PC-3 (cell line): ENCODE measurements at regions not wholly inside any gene's neighbourhood (a gene's known extent, or its start where the extent isn't known, plus 50 kb on each side); places are given as distances from the start of the nearest gene placed in this dataset.

ENCODE experiments used
- ATAC-seq: fragments of 200-7000 bp; cut with Tn5 transposase; 2 replicates; pipeline ENCODE4 v1.9.1; 2020; ENCODE audit warnings: mild to moderate bottlenecking, moderate library complexity
- BruUV-seq: library from RNA; stranded (reverse); fragments of 400-500 nt; replicated peaks from 2 replicates; lab custom pipeline; 2021; lab: Mats Ljungman, UMichigan
- CTCF ChIA-PET: fragments of 300-600 bp; sonication (Branson Sonifier 250); formaldehyde crosslinking; loops from one replicate; lab custom pipeline; 2022; ENCODE audit warnings: antibody characterized with exemption; lab: Charles Lee
- POLR2A ChIA-PET: fragments of 300-600 bp; sonication (Branson Sonifier 250); formaldehyde crosslinking; loops from one replicate; lab custom pipeline; 2022; ENCODE audit warnings: antibody characterized with exemption; ENCODE audit not compliant: unreplicated experiment; lab: Charles Lee
- DNase-seq: peaks from one replicate; pipeline ENCODE4 v3.0.0-alpha.2; 2015
- H2AFZ ChIP-seq: fragments of 300-600 bp; sonication (generic); 2 replicates; pipeline ENCODE4 v1.6.0; 2016; ENCODE audit warnings: antibody characterized with exemption, low read length
- H3F3A ChIP-seq: fragments of 300-600 bp; sonication (generic); one replicate; pipeline ENCODE4 v1.6.0; 2017; ENCODE audit warnings: antibody characterized with exemption, low read length, control low read depth, mild to moderate bottlenecking; ENCODE audit not compliant: unreplicated experiment
- H3K27ac ChIP-seq: fragments of 300-600 bp; sonication (generic); 2 replicates; pipeline ENCODE4 v1.5.1; 2016; ENCODE audit warnings: mild to moderate bottlenecking, low read length
- H3K27me3 ChIP-seq: fragments of 300-600 bp; sonication (generic); 2 replicates; pipeline ENCODE4 v1.6.1; 2016; ENCODE audit warnings: low read length, mixed read lengths
- H3K36me3 ChIP-seq: fragments of 300-600 bp; sonication (generic); 2 replicates; pipeline ENCODE4 v1.6.1; 2016; ENCODE audit warnings: low read depth, mixed run types, low read length, mixed read lengths
- H3K4me1 ChIP-seq: fragments of 300-600 bp; sonication (generic); 2 replicates; pipeline ENCODE4 v1.5.1; 2016; ENCODE audit warnings: low read length; ENCODE audit not compliant: insufficient read depth
- H3K4me2 ChIP-seq: fragments of 300-600 bp; sonication (generic); 2 replicates; pipeline ENCODE4 v1.6.0; 2016; ENCODE audit warnings: low read length
- H3K4me3 ChIP-seq: fragments of 300-600 bp; sonication (generic); 2 replicates; pipeline ENCODE4 v1.5.1; 2016; ENCODE audit warnings: mild to moderate bottlenecking, low read length, mixed read lengths
- H3K79me2 ChIP-seq: fragments of 300-600 bp; sonication (generic); 2 replicates; pipeline ENCODE4 v1.6.1; 2017; ENCODE audit warnings: low read length, mixed read lengths
- H3K9ac ChIP-seq: fragments of 300-600 bp; sonication (generic); 2 replicates; pipeline ENCODE4 v1.6.0; 2016; ENCODE audit warnings: mild to moderate bottlenecking, low read length
- H3K9me2 ChIP-seq: fragments of 300-600 bp; sonication (generic); replicated peaks from 2 replicates; pipeline ENCODE4 v1.6.1; 2016; ENCODE audit warnings: mixed run types, low read length, mixed read lengths
- H3K9me3 ChIP-seq: fragments of 300-600 bp; sonication (generic); 2 replicates; pipeline ENCODE4 v1.6.1; 2016; ENCODE audit warnings: low read length, mixed read lengths
- H4K20me1 ChIP-seq: fragments of 300-600 bp; sonication (generic); 2 replicates; pipeline ENCODE4 v1.6.1; 2016; ENCODE audit warnings: low read length, mixed read lengths
- EZH2 ChIP-seq: fragments of 300-600 bp; sonication (generic); IDR thresholded peaks from one replicate; pipeline ENCODE4 v1.6.1; 2017; ENCODE audit warnings: antibody characterized with exemption, mild to moderate bottlenecking, low read length; ENCODE audit not compliant: unreplicated experiment
- EZH2phosphoT487 ChIP-seq: fragments of 300-600 bp; sonication (generic); IDR thresholded peaks from 2 replicates; pipeline ENCODE4 v1.6.1; 2018; ENCODE audit warnings: mild to moderate bottlenecking, antibody characterized with exemption, low read length, borderline replicate concordance
- intact Hi-C: fragments of 100-400 bp; cut with micrococcal nuclease; formaldehyde crosslinking; loops from 2 replicates; pipeline ENCODE4 v1.9.0; 2023
- TF ChIP-seq, protein P1 (sequence below): fragments of 300-600 bp; sonication (generic); conservative IDR thresholded peaks from 2 replicates; pipeline ENCODE4 v1.5.1; 2017; ENCODE audit warnings: antibody characterized with exemption, low read depth, mild to moderate bottlenecking, low read length

DNA sequence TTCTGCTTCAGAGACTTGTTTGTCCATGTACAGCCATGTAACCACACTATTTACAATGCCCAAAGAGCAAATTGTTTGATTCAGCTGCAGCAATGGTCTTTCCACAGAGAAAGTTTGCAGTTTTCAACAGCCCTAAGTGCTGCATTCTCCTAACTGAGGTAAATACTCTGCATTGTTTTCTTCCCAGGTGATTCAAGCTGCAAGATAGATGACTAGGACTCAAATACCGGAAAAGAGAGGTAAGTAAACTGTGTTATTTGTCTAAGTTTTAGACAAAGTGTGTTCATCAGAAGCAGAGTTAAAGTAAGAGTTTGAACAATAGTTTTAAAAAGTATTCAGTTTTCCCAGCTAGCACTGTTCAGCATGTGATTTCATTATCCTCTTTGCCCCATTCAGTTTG lies 1046.7 kb upstream of the C9orf72 start:
- Histone ChIP-seq H3F3A (no peaks in the 10 kb centered on the region), H3K27me3 (no peaks in the 10 kb centered on the region), H3K9me2 (no peaks in the 10 kb centered on the region), H3K4me1 (no peaks in the 10 kb centered on the region), H3K9me3 (no peaks in the 10 kb centered on the region), H3K9ac (no peak overlapping the region), H3K27ac (no peak overlapping the region), H3K79me2 (no peaks in the 10 kb centered on the region), H4K20me1 (no peaks in the 10 kb centered on the region), H3K36me3 (no peaks in the 10 kb centered on the region), H2AFZ (no peak overlapping the region), H3K4me2 (no peak overlapping the region), H3K4me3 (no peak overlapping the region)
- CTCF ChIA-PET, result no interaction called here
- ATAC-seq (peak; percentile 35), DNase-seq (no peak)
- TF ChIP-seq EZH2, result no peak
- TF ChIP-seq, protein P1, sequence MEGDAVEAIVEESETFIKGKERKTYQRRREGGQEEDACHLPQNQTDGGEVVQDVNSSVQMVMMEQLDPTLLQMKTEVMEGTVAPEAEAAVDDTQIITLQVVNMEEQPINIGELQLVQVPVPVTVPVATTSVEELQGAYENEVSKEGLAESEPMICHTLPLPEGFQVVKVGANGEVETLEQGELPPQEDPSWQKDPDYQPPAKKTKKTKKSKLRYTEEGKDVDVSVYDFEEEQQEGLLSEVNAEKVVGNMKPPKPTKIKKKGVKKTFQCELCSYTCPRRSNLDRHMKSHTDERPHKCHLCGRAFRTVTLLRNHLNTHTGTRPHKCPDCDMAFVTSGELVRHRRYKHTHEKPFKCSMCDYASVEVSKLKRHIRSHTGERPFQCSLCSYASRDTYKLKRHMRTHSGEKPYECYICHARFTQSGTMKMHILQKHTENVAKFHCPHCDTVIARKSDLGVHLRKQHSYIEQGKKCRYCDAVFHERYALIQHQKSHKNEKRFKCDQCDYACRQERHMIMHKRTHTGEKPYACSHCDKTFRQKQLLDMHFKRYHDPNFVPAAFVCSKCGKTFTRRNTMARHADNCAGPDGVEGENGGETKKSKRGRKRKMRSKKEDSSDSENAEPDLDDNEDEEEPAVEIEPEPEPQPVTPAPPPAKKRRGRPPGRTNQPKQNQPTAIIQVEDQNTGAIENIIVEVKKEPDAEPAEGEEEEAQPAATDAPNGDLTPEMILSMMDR, result no peak
- TF ChIP-seq EZH2phosphoT487, result no peak
- no TSS peak for BruUV-seq
- intact Hi-C loops, result no loop called here
- POLR2A ChIA-PET, result no interaction called here

DNA sequence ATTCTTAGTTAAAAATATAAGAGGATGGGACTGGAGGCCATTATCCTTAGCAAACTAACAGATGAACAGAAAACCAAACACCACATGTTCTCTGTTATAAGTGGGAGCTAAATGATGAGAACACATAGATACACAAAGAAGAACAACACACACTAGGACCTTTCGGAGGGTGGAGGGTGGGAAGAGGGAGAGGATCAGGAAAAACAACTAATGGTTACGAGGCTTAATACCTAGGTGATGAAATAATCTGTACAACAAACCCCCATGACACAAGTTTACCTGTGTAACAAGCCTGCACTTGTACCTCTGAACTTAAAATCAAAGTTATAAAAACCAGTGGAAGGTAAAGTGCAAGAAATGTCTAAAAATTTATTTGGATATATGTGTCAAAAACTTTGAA lies 1047.4 kb upstream of the C9orf72 start:
- Histone ChIP-seq H3K27me3 (no peaks in the 10 kb centered on the region), H2AFZ (no peak overlapping the region), H3K9me3 (no peaks in the 10 kb centered on the region), H3K4me2 (no peak overlapping the region), H3K36me3 (no peaks in the 10 kb centered on the region), H4K20me1 (no peaks in the 10 kb centered on the region), H3F3A (no peaks in the 10 kb centered on the region), H3K9ac (no peak overlapping the region), H3K79me2 (no peaks in the 10 kb centered on the region), H3K27ac (no peak overlapping the region), H3K4me3 (no peak overlapping the region), H3K9me2 (no peaks in the 10 kb centered on the region), H3K4me1 (no peaks in the 10 kb centered on the region)
- BruUV-seq, result no TSS peak
- intact Hi-C loops, result no loop called here
- DNase-seq (no peak), ATAC-seq (no peak)
- ChIA-PET CTCF (no interaction called here), POLR2A (no interaction called here)
- TF ChIP-seq EZH2 (no peak), EZH2phosphoT487 (no peak)
- TF ChIP-seq, protein P1, result no peak

DNA sequence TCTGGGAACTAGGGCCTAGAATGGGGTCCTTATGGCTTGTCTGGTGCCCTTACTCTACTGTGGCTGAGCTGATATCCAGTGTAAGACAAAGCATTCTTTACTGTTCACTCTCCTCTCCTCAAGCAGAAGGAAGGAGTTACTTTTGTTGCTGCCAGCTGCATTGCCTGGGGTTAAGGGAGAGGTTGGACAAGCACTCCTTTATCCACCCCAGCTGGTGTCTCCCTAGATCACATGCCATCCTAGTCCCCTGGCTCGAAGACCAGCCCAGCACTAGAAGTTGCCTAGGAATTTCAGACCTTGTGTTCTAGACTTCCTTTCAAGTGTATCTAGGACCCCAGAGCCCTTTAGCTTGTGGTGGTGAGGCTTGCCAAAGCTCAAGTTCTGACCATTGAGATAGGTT lies 1051.5 kb upstream of the C9orf72 start:
- no peaks in the 10 kb centered on the region for H3K79me2 ChIP-seq
- H3K27me3 ChIP-seq, result no peaks in the 10 kb centered on the region
- no peaks in the 10 kb centered on the region for H3K9me3 ChIP-seq
- no TSS peak for BruUV-seq
- no peak for DNase-seq
- ATAC-seq, result no peak
- no peaks in the 10 kb centered on the region for H3F3A ChIP-seq
- no peak overlapping the region for H2AFZ ChIP-seq
- H3K4me3 ChIP-seq, result no peak overlapping the region
- intact Hi-C loops, result no loop called here
- no peak overlapping the region for H3K27ac ChIP-seq
- CTCF ChIA-PET, result no interaction called here
- H3K9me2 ChIP-seq, result no peaks in the 10 kb centered on the region
- H3K36me3 ChIP-seq, result no peaks in the 10 kb centered on the region
- no peak for TF ChIP-seq EZH2phosphoT487
- no peak for TF ChIP-seq EZH2
- TF ChIP-seq, protein P1, result no peak
- POLR2A ChIA-PET, result no interaction called here
- H3K4me1 ChIP-seq, result no peaks in the 10 kb centered on the region
- no peak overlapping the region for H3K4me2 ChIP-seq
- H4K20me1 ChIP-seq, result no peaks in the 10 kb centered on the region
- no peak overlapping the region for H3K9ac ChIP-seq
